ENCODE measurements at regions not wholly inside any gene's neighbourhood (a gene's known extent, or its start where the extent isn't known, plus 50 kb on each side); places are given as distances from the start of the nearest gene placed in this dataset.

GRCh38 chr5:58265246-58265930, 194.5 kb downstream of the PLK2 start:
- TF ChIP-seq, protein P1, sequence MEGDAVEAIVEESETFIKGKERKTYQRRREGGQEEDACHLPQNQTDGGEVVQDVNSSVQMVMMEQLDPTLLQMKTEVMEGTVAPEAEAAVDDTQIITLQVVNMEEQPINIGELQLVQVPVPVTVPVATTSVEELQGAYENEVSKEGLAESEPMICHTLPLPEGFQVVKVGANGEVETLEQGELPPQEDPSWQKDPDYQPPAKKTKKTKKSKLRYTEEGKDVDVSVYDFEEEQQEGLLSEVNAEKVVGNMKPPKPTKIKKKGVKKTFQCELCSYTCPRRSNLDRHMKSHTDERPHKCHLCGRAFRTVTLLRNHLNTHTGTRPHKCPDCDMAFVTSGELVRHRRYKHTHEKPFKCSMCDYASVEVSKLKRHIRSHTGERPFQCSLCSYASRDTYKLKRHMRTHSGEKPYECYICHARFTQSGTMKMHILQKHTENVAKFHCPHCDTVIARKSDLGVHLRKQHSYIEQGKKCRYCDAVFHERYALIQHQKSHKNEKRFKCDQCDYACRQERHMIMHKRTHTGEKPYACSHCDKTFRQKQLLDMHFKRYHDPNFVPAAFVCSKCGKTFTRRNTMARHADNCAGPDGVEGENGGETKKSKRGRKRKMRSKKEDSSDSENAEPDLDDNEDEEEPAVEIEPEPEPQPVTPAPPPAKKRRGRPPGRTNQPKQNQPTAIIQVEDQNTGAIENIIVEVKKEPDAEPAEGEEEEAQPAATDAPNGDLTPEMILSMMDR (IDR thresholded peaks at IDR 0.05) = no peak
- no peak for TF ChIP-seq EP300 (IDR thresholded peaks at IDR 0.05)
- TF ChIP-seq POLR2A (IDR thresholded peaks at IDR 0.05) = no peak
- TF ChIP-seq POLR2AphosphoS5 (IDR thresholded peaks at IDR 0.05) = no peak
